Endothelial cell of umbilical vein (primary cell): ENCODE measurements at regions not wholly inside any gene's neighbourhood (a gene's known extent, or its start where the extent isn't known, plus 50 kb on each side); places are given as distances from the start of the nearest gene placed in this dataset.

Experiments
- BruUV-seq: library from RNA; stranded (reverse); fragments of 400-500 nt; replicated peaks from 2 replicates; lab custom pipeline; 2021; lab: Mats Ljungman, UMichigan
- CTCF ChIA-PET: fragments of 300-600, 350-600 bp; sonication (Branson Sonifier 250); formaldehyde crosslinking; loops from one replicate; lab custom pipeline; 2021; ENCODE audit warnings: antibody characterized with exemption, inconsistent platforms; lab: Charles Lee
- POLR2A ChIA-PET: fragments of 300-600, 350-600 bp; sonication (Branson Sonifier 250); formaldehyde crosslinking; loops from one replicate; lab custom pipeline; 2021; ENCODE audit warnings: antibody characterized with exemption, inconsistent platforms; lab: Charles Lee
- DNase-seq: peaks from one replicate; pipeline ENCODE4 v3.0.0-alpha.2; 2011; ENCODE audit warnings: low read depth, low spot score
- FAIRE-seq: peaks from 2 replicates; lab custom pipeline; 2011; peaks lifted over from hg19 to GRCh38; lab: Jason Lieb, UNC
- H2AFZ ChIP-seq: 2 replicates; pipeline ENCODE4 v1.6.0; 2012; ENCODE audit warnings: low read depth, low read length, control low read depth, inconsistent platforms
- H3K27ac ChIP-seq: 2 replicates; pipeline ENCODE4 v1.5.1; 2011; ENCODE audit warnings: low read depth, mild to moderate bottlenecking, control low read depth, low read length, moderate library complexity; ENCODE audit not compliant: insufficient read depth
- H3K27me3 ChIP-seq, 2 experiments: 2 replicates each; pipeline versions ENCODE4 v1.6.0 to v1.6.1; 2011; ENCODE audit warnings: low read length in 2 of 2, mixed read lengths in 1 of 2; ENCODE audit not compliant: control insufficient read depth in 2 of 2, insufficient read depth in 2 of 2
- H3K36me3 ChIP-seq, 2 experiments: 2 replicates in 1 of 2; 3 replicates in 1 of 2; pipeline ENCODE4 v1.5.1; 2011; ENCODE audit warnings: low read length in 2 of 2, mild to moderate bottlenecking in 1 of 2, moderate library complexity in 1 of 2; ENCODE audit not compliant: control insufficient read depth in 2 of 2, insufficient read depth in 2 of 2; ENCODE audit errors: extremely low read depth in 1 of 2
- H3K4me1 ChIP-seq: 3 replicates; pipeline ENCODE4 v1.5.1; 2011; ENCODE audit warnings: mild to moderate bottlenecking, low read length; ENCODE audit not compliant: control insufficient read depth, insufficient read depth; ENCODE audit errors: extremely low read depth
- H3K4me2 ChIP-seq: 2 replicates; pipeline ENCODE4 v1.6.1; 2011; ENCODE audit warnings: low read length, control low read depth, mixed read lengths; ENCODE audit not compliant: insufficient read depth
- H3K4me3 ChIP-seq, 3 experiments: fragments of 200-600 bp in 1 of 3; sonication (generic), shearing (Covaris generic) in 1 of 3; replicated peaks in 1 of 3; 2 replicates each; pipeline ENCODE4 v1.5.1; 2011 to 2016; ENCODE audit warnings: control low read depth in 3 of 3, low read length in 3 of 3, mild to moderate bottlenecking in 2 of 3, inconsistent platforms in 1 of 3, low read depth in 1 of 3, moderate library complexity in 1 of 3; ENCODE audit not compliant: insufficient read depth in 1 of 3
- H3K79me2 ChIP-seq: 2 replicates; pipeline ENCODE4 v1.6.0; 2012; ENCODE audit warnings: low read length, inconsistent platforms; ENCODE audit not compliant: control insufficient read depth, insufficient read depth
- H3K9ac ChIP-seq: replicated peaks from 2 replicates; pipeline ENCODE3; 2011; ENCODE audit warnings: low read length, control low read depth; ENCODE audit not compliant: insufficient read depth; ENCODE audit errors: extremely low read depth
- H3K9me1 ChIP-seq: replicated peaks from 3 replicates; pipeline ENCODE4 v1.6.0; 2011; ENCODE audit warnings: mild to moderate bottlenecking, low read length; ENCODE audit not compliant: control insufficient read depth, insufficient read depth; ENCODE audit errors: extremely low read depth
- H3K9me3 ChIP-seq: replicated peaks from 2 replicates; pipeline ENCODE4 v1.5.1; 2012; ENCODE audit warnings: low read length, inconsistent platforms; ENCODE audit not compliant: control insufficient read depth, insufficient read depth
- H4K20me1 ChIP-seq: replicated peaks from 2 replicates; pipeline ENCODE3; 2011; ENCODE audit warnings: mild to moderate bottlenecking, low read length; ENCODE audit not compliant: control insufficient read depth, insufficient read depth; ENCODE audit errors: extremely low read depth
- CTCF ChIP-seq, 2 donors: IDR thresholded peaks; 1 replicate in 1 of 2; 2 replicates in 1 of 2; pipeline ENCODE4 v1.5.1; 2011; ENCODE audit warnings: low read length in 2 of 2, mild to moderate bottlenecking in 2 of 2, moderate library complexity in 2 of 2, control low read depth in 1 of 2, inconsistent platforms in 1 of 2, low read depth in 1 of 2; ENCODE audit not compliant: insufficient read depth in 1 of 2; ENCODE audit errors: extremely low read depth in 1 of 2
- EZH2 ChIP-seq: IDR thresholded peaks from 2 replicates; pipeline ENCODE4 v1.6.1; 2012; ENCODE audit warnings: borderline replicate concordance, low read depth, mild to moderate bottlenecking, moderate library complexity, low read length, inconsistent platforms; ENCODE audit not compliant: severe bottlenecking
- FOS ChIP-seq: IDR thresholded peaks from 2 replicates; pipeline ENCODE4 v1.6.1; 2011; ENCODE audit warnings: mild to moderate bottlenecking, low read length, moderate library complexity, borderline replicate concordance; ENCODE audit not compliant: insufficient read depth
- GATA2 ChIP-seq: IDR thresholded peaks from 2 replicates; pipeline ENCODE4 v1.7.0; 2011; ENCODE audit warnings: low read depth, mild to moderate bottlenecking, moderate library complexity, mixed read lengths, low read length; ENCODE audit not compliant: insufficient read length, insufficient read depth
- MYC ChIP-seq: IDR thresholded peaks from one replicate; pipeline ENCODE4 v1.6.1; 2011; ENCODE audit warnings: mild to moderate bottlenecking, low read depth, low read length
- POLR2AphosphoS5 ChIP-seq: IDR thresholded peaks from 2 replicates; pipeline ENCODE4 v1.6.1; 2012; ENCODE audit warnings: low read depth, mild to moderate bottlenecking, control low read depth, low read length, moderate library complexity; ENCODE audit not compliant: insufficient read depth
- dilution Hi-C: fragments of 300-500 bp; cut with MboI; formaldehyde crosslinking; loops from one replicate; pipeline ENCODE4 v1.15.0; 2019; ENCODE audit warnings: low sequenced_read_pairs; ENCODE audit not compliant: extremely low pct_ligation_motif_present
- intact Hi-C: fragments of 100-400 bp; cut with micrococcal nuclease; formaldehyde crosslinking; loops from one replicate; pipeline ENCODE4 v1.10.0; 2022
- TF ChIP-seq, protein P1 (sequence below): IDR thresholded peaks from 2 replicates; pipeline ENCODE4 v1.6.1; 2011; ENCODE audit not compliant: insufficient read depth, insufficient read length

- no peak for TF ChIP-seq GATA2
- TF ChIP-seq POLR2AphosphoS5: no peak
- no peak for TF ChIP-seq EZH2
- TF ChIP-seq, protein P1, sequence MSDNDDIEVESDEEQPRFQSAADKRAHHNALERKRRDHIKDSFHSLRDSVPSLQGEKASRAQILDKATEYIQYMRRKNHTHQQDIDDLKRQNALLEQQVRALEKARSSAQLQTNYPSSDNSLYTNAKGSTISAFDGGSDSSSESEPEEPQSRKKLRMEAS: no peak
- no peak for TF ChIP-seq MYC
- no peak for TF ChIP-seq FOS
- TF ChIP-seq CTCF (IDR thresholded peaks at IDR 0.05; ENCODE audit: extremely low read depth in 1 of 2, insufficient read depth in 1 of 2, low read depth in 1 of 2, low read length in 2 of 2): no peak
- Histone ChIP-seq H3K4me3 (no peak overlapping the region), H4K20me1 (no peaks in the 10 kb centered on the region), H3K79me2 (no peaks in the 10 kb centered on the region), H3K4me2 (no peak overlapping the region), H3K9ac (no peak overlapping the region), H3K27me3 (no peaks in the 10 kb centered on the region), H3K27ac (no peak overlapping the region), H3K36me3 (no peaks in the 10 kb centered on the region), H3K9me1 (no peaks in the 10 kb centered on the region), H2AFZ (no peak overlapping the region), H3K9me3 (no peaks in the 10 kb centered on the region), H3K4me1 (no peaks in the 10 kb centered on the region)
- DNase-seq (no peak), FAIRE-seq (no peak)
- dilution Hi-C loops (no loop called here), intact Hi-C loops (no loop called here)
- no TSS peak for BruUV-seq
- POLR2A ChIA-PET: no interaction called here
- CTCF ChIA-PET: no interaction called here
Observed at GRCh38 chr10:109746861-109747260, 176.4 kb downstream of the XPNPEP1 start.
